Vagina (tissue), 2 donors: ENCODE measurements at regions not wholly inside any gene's neighbourhood (a gene's known extent, or its start where the extent isn't known, plus 50 kb on each side); places are given as distances from the start of the nearest gene placed in this dataset.

Experiments
- POLR2A ChIP-seq, 2 donors: fragments of 450-650 bp; IDR thresholded peaks; one replicate each; pipeline ENCODE4 v1.6.1; 2017; ENCODE audit warnings: antibody characterized with exemption in 2 of 2, mild to moderate bottlenecking in 2 of 2, moderate library complexity in 2 of 2
- POLR2AphosphoS5 ChIP-seq, 2 donors: sonication (generic); formaldehyde crosslinking; IDR thresholded peaks; one replicate each; pipeline ENCODE4 v1.9.0; 2017; ENCODE audit warnings: antibody characterized with exemption in 2 of 2, mild to moderate bottlenecking in 2 of 2, low read depth in 1 of 2; ENCODE audit not compliant: insufficient read depth in 1 of 2
- TF ChIP-seq, protein P1 (sequence below), 3 experiments: fragments of 450-650 bp in 2 of 3; fragments of 200-600 bp in 1 of 3; sonication (generic) in 1 of 3; IDR thresholded peaks; one replicate each; pipeline ENCODE4 v1.5.1; 2017 to 2019; ENCODE audit warnings: antibody characterized with exemption in 3 of 3, mild to moderate bottlenecking in 2 of 3, moderate library complexity in 2 of 3

DNA sequence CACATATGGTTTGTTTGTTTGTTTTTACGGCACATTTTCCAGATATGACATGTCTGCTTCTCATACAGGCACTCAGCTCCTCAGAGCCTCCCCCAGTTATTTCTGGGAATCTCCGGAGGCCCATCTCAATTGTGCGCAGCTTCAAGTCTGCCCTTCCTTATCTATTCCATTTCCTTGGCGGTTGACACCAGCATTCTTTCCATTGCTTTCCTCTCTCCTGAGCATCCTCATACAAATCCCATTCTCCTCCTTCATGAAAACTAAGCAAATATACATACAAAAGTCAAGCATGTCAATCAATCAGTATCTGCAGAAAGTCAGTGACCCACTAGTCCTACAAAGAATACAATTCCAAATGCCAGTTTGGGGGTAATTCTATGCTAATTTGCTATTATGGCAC, 166.7 kb downstream of the SQOR start:
- TF ChIP-seq POLR2A (IDR thresholded peaks at IDR 0.05) (no peak), POLR2AphosphoS5 (IDR thresholded peaks at IDR 0.05; ENCODE audit: insufficient read depth in 1 of 2, low read depth in 1 of 2) (no peak)
- TF ChIP-seq, protein P1, sequence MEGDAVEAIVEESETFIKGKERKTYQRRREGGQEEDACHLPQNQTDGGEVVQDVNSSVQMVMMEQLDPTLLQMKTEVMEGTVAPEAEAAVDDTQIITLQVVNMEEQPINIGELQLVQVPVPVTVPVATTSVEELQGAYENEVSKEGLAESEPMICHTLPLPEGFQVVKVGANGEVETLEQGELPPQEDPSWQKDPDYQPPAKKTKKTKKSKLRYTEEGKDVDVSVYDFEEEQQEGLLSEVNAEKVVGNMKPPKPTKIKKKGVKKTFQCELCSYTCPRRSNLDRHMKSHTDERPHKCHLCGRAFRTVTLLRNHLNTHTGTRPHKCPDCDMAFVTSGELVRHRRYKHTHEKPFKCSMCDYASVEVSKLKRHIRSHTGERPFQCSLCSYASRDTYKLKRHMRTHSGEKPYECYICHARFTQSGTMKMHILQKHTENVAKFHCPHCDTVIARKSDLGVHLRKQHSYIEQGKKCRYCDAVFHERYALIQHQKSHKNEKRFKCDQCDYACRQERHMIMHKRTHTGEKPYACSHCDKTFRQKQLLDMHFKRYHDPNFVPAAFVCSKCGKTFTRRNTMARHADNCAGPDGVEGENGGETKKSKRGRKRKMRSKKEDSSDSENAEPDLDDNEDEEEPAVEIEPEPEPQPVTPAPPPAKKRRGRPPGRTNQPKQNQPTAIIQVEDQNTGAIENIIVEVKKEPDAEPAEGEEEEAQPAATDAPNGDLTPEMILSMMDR (IDR thresholded peaks at IDR 0.05) = no peak
